ENCODE measurements at regions not wholly inside any gene's neighbourhood (a gene's known extent, or its start where the extent isn't known, plus 50 kb on each side); places are given as distances from the start of the nearest gene placed in this dataset.
"Not testable (repeated sequence)": the region's sequence is repeated elsewhere in the genome, so short reads cannot be mapped to it uniquely, and the experiment has no call there.

DNA sequence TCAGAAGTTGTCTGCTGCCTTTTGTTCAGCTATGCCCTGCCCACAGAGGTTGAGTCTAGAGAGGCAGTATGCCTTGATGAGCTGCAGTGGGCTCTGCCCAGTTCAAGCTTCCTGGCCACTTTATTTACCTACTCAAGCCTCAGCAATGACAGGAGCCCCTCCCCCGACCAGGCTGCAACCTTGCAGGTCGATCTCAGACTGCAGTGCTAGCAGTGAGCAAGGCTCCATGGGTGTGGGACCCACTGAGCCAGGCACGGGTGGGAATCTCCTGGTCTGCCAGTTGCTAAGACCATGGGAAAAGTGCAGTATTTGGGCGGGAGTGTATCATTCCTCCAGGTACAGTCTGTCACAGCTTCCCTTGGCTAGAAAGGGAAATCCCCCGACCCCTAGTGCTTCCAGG, 1554.8 kb downstream of the PCDH9 start:
- DNase-seq (ENCODE audit: missing footprints); intact Hi-C loops (cut with DNase I); ATAC-seq: not testable (repeated sequence)

GRCh38 chr13:65670014-65670625, 1560.0 kb downstream of the PCDH9 start:
- intact Hi-C loops (cut with DNase I), result no loop called here
- ATAC-seq (no peak), DNase-seq (ENCODE audit: missing footprints) (no peak)

- intact Hi-C loops (cut with DNase I), result no loop called here
- DNase-seq (ENCODE audit: missing footprints), result no peak
- ATAC-seq, result no peak
Measured at GRCh38 chr13:65660731-65661130, 1569.4 kb downstream of the PCDH9 start.

- ATAC-seq (no peak), DNase-seq (ENCODE audit: missing footprints) (no peak)
- intact Hi-C loops (cut with DNase I), result loop anchor here (5.0 kb wide), 1 partner anchor 1570 kb away; no protein-coding TSS in a partner anchor
Measured at GRCh38 chr13:65656740-65657329, 1573.3 kb downstream of the PCDH9 start.

- no peak for ATAC-seq
- intact Hi-C loops (cut with DNase I), result no loop called here
- DNase-seq (ENCODE audit: missing footprints), result no peak
Measured at GRCh38 chr13:65653613-65654012, 1576.5 kb downstream of the PCDH9 start.

- ATAC-seq, result no peak
- intact Hi-C loops (cut with DNase I), result no loop called here
- DNase-seq (ENCODE audit: missing footprints), result no peak
Measured at GRCh38 chr13:65650321-65650720, 1579.8 kb downstream of the PCDH9 start.

GRCh38 chr13:65642996-65643395, 1587.1 kb downstream of the PCDH9 start:
- DNase-seq (ENCODE audit: missing footprints) (no peak), ATAC-seq (no peak)
- intact Hi-C loops (cut with DNase I), result no loop called here

DNA sequence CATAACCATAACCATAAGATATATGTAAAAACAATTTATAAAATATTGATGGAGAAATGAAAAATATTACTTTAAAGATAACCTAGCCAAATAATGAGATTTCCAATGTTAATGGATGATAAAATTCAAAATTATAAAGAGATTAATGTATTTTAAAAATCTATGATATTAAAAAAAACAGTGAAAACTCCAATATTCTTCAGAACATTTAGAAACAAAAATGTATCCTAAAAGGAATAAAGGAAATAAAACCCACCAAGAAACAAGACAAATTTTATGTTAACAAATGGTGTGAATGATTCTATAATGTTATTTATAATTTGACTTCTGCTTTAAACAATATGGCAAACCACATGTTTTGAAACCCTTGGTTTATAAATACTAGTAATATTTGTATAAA, 1587.8 kb downstream of the PCDH9 start:
- ATAC-seq (no peak), DNase-seq (ENCODE audit: missing footprints) (no peak)
- intact Hi-C loops (cut with DNase I), result no loop called here

DNA sequence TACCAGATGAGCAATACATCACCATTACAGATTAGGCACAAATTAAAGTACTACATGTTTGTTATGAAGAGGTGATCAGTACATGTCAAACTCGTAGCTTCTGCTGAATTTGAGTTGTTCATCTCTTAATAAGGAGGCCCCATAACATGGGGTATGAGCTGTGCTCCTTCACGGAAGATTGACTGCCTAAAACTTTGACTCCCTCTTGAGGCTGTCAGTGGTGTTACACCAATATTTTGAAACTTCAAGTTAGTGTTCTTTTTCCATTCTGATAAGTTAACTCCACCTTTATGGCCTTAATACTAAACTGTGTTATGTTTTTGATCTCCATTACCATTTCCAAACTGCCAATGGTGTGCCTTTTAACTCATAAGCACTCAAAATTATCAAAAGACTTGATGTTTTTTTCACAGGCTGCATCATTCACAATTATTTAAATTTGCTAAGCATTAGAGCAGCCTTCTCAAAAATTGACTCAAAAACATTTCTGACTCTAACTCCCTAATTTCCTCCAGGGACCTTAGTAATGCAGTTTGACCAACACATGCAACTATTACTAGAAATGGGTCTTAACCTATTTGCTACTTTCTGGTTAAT, 1591.5 kb downstream of the PCDH9 start:
- DNase-seq (ENCODE audit: missing footprints) (no peak), ATAC-seq (no peak)
- intact Hi-C loops (cut with DNase I), result no loop called here

GRCh38 chr13:65633806-65634205, 1596.3 kb downstream of the PCDH9 start:
- intact Hi-C loops (cut with DNase I), result no loop called here
- ATAC-seq (no peak), DNase-seq (ENCODE audit: missing footprints) (no peak)

GRCh38 chr13:65631078-65631477, 1599.1 kb downstream of the PCDH9 start:
- DNase-seq (ENCODE audit: missing footprints), result no peak
- no peak for ATAC-seq
- intact Hi-C loops (cut with DNase I), result no loop called here

DNA sequence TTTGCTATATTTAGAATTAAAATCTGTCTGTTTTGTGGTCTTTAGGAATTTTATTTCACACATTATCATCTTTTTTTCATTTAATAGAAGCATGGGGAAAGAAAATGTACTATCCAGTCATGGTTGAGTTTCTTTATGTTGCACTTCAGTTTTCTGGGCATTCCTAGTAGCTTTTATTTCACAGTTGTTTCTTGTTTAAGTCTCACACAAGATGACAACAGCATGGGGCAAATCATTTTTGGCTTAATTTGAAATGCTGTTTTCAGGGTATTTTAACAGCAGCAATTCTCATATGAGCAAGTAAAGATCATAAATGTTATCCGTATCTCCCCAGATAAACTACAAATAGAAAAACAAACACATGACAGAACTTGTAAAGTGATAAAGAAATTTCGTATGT, 1600.2 kb downstream of the PCDH9 start:
- no peak for ATAC-seq
- no peak for DNase-seq (ENCODE audit: missing footprints)
- intact Hi-C loops (cut with DNase I), result no loop called here

GRCh38 chr13:65623148-65623547, 1607.0 kb downstream of the PCDH9 start:
- no peak for DNase-seq (ENCODE audit: missing footprints)
- ATAC-seq, result no peak
- intact Hi-C loops (cut with DNase I), result no loop called here

DNA sequence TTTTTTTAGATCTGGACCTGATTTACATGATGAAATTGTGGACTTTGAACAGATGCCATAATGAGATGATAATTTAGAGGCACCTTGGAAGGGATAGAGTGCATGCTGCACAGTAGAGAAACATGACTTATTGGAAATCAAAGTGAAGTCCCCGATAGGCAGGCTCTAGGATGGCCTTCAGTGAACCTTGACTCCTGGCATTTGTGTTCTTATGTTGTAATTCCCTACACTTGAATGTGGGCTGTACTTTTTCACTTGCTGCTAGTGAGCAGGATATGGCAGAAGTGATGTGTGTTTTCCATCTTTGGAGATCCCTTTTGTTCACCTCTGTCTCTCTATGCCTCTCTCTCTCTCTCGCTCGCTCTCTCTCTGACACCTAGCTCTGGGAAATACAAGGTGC, 1614.6 kb downstream of the PCDH9 start:
- DNase-seq (ENCODE audit: missing footprints), result no peak
- no peak for ATAC-seq
- intact Hi-C loops (cut with DNase I), result no loop called here

DNA sequence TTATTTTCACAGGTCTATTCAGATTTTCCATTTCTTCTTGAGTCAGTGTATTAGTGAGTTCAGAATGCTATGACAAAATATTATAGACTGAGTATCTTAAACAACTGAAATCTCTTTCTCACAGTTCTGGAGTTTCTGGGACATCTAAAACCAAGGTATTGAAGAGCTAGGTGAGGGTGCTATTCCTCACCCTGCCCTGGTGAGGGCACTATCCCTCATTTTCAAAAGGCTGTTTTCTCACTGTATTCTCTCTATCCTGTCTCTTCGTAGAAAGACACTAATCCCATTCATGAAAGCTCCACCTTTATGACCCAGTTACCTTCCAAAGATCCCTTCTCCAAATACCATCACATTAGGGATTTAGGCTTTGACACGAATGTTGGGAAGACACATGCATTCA, 1617.1 kb downstream of the PCDH9 start:
- intact Hi-C loops (cut with DNase I), result no loop called here
- no peak for ATAC-seq

DNA sequence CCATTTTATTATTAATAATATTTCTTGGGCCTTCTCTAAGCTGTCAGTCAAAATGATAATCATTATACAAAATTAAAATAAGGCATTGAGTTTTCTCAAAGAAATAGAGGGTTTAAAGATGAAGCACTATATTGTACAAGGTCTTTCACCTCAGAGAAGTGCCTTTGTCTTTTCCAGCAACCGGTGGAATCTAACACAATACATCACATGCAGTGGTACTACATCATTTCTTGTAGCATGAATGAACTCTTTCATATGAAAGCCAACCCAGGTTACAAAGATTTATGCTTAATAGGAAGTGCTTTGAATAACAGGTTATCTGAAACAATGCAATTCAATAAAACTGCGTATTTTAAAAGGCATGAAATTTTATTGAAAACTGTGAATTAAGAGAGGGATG, 1620.8 kb downstream of the PCDH9 start:
- no peak for DNase-seq (ENCODE audit: missing footprints)
- intact Hi-C loops (cut with DNase I), result no loop called here
- ATAC-seq, result no peak

More for the DNA sequence above, 1617.1 kb downstream of the PCDH9 start:
- DNase-seq (ENCODE audit: missing footprints), result no peak

DNA sequence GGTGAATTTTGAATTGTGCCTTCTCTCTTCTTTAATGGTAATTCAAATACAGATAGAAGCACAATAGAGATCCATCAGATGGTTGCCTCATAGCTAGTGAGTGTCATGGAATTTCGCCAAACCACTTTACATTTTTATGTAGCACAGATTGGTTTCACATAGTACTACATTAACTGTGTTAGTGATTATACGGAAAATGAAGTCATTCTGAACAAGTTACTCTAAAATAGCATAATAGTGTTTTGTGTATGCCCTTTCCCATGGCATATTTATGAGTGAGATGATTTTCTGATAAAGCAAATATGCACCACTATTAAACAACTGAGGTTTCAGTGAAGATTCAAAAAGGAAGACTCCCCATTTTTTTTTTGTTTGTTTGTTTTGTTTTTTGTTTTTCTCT, 1623.5 kb downstream of the PCDH9 start:
- intact Hi-C loops (cut with DNase I), result no loop called here
- ATAC-seq, result no peak

GRCh38 chr13:65605396-65605795, 1624.7 kb downstream of the PCDH9 start:
- no peak for ATAC-seq
- intact Hi-C loops (cut with DNase I), result no loop called here
- no peak for DNase-seq (ENCODE audit: missing footprints)

More for the DNA sequence above, 1623.5 kb downstream of the PCDH9 start:
- DNase-seq (ENCODE audit: missing footprints), result no peak

DNA sequence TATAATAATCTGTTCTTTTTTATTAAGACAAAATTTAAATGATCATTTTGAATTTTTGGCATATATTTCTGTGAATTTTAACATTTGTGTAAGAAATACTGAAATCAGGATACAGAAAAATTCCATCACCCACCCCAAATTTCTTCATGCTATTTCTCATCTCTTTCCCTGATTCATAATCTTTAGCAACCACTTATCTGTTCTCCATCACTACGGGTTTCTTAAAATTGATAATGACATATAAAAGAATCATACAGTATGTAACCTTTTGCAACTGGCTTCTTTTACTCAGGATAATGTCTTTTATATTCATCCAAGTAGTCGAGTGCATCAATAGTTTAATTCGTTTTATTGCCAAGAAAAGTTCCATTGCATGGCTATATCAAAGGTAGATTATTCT, 1627.0 kb downstream of the PCDH9 start:
- no peak for DNase-seq (ENCODE audit: missing footprints)
- intact Hi-C loops (cut with DNase I), result no loop called here
- no peak for ATAC-seq

- intact Hi-C loops (cut with DNase I), result no loop called here
- no peak for DNase-seq (ENCODE audit: missing footprints)
- no peak for ATAC-seq
Measured at GRCh38 chr13:65601855-65602254, 1628.3 kb downstream of the PCDH9 start.

- DNase-seq (ENCODE audit: missing footprints) (no peak), ATAC-seq (no peak)
- intact Hi-C loops (cut with DNase I), result no loop called here
Measured at GRCh38 chr13:65600702-65601101, 1629.4 kb downstream of the PCDH9 start.

Data from Right ventricle myocardium inferior (tissue), 1 donor.